ENCODE measurements at regions not wholly inside any gene's neighbourhood (a gene's known extent, or its start where the extent isn't known, plus 50 kb on each side); places are given as distances from the start of the nearest gene placed in this dataset.
A peak's percentile ranks its signal among the peaks of the same experiment; 100 is the strongest.

DNA sequence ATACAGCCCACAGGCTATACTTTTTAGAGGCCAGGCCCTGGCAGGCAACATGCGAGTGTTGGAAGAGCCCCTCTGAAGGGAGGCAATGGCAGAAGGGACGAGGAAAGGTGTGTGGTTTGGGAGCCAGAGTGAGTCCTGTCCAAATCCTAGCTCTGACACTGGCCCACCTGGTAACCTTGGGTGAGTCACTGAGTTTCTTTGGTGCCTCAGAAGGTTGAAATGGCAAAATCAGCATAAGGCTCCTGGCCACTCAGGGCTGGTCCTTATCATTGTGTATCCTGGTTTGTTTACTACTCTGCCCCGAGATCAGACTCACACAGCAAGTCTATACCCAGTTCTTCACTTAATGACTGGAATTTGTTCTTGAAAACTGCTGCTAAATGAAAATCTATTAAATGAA, 71.4 kb upstream of the TLE3 start:
- H3K9ac ChIP-seq (ENCODE audit: low read length in 2 of 2): no peak overlapping the region
- H3K27me3 ChIP-seq (ENCODE audit: control insufficient read depth in 1 of 2, insufficient read depth in 2 of 2, low read length in 2 of 2): no peaks in the 10 kb centered on the region
- H3K4me3 ChIP-seq (ENCODE audit: low read length in 2 of 2): no peak overlapping the region
- H3K9me3 ChIP-seq (ENCODE audit: control insufficient read depth in 2 of 2, low read length in 2 of 2): peaks cover 0 to 3% of the 10 kb centered on the region in 2 donors
- H3K27ac ChIP-seq (ENCODE audit: low read length): no peak overlapping the region
- no peaks in the 10 kb centered on the region for H3K36me3 ChIP-seq (ENCODE audit: control insufficient read depth in 2 of 2, insufficient read depth in 2 of 2, low read length in 2 of 2)
- H3K4me1 ChIP-seq (ENCODE audit: control insufficient read depth, insufficient read depth, low read length): peaks cover 29% of the 10 kb centered on the region

DNA sequence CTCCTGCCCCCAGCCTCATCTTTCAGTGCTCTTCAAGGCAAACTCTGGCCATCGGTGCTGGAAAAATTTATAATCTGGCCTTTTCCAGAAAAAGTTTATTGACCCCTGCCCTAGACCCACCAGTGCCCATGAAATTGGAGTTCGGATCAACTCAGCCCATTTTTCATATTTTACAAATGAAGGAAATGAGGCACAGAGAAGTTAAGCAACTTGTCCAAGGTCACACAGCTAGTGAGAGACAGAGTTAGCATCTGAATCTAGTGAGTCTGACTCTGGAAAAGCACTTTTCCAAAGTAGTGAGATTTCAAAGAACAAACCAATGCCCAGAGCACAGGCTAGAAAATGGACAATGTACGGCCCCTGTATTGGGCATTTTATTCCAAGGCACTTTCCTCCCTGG, 69.4 kb upstream of the TLE3 start:
- no peak overlapping the region for H3K9ac ChIP-seq (ENCODE audit: low read length in 2 of 2)
- no peak overlapping the region for H3K4me3 ChIP-seq (ENCODE audit: low read length in 2 of 2)
- peaks cover 29% of the 10 kb centered on the region for H3K4me1 ChIP-seq (ENCODE audit: control insufficient read depth, insufficient read depth, low read length)
- H3K27me3 ChIP-seq (ENCODE audit: control insufficient read depth in 1 of 2, insufficient read depth in 2 of 2, low read length in 2 of 2): no peaks in the 10 kb centered on the region
- peaks cover 0 to 4% of the 10 kb centered on the region in 2 donors for H3K9me3 ChIP-seq (ENCODE audit: control insufficient read depth in 2 of 2, low read length in 2 of 2)
- H3K36me3 ChIP-seq (ENCODE audit: control insufficient read depth in 2 of 2, insufficient read depth in 2 of 2, low read length in 2 of 2): no peaks in the 10 kb centered on the region
- H3K27ac ChIP-seq (ENCODE audit: low read length): no peak overlapping the region

DNA sequence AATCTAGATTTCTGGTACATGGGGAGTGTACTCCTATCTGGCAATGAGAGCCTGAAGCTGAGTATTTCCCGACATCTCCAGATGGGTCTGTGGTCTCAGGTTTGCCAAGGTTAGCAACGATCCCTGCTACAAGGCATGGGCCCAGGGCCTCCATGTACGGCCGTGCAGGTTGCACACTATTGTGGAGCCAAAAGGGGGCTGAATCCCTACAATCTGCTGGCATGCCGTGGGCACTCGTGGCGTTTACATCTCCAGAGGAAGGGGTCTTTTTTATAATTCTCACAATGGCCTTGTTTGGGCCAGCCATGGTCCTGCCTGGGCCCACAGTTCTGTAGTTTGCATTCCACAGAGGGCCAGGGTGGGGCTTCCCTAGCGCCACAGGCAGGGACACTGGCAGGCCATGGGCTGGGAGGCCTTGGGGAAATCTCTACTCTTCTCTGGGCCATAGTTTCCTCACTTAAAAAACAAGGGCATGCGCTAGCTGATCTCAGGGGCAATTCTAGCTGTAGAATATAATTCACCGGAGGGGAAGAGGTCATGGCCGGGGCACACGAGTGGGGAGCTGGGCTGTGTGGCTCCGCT, 68.9 kb upstream of the TLE3 start:
- H3K9ac ChIP-seq (ENCODE audit: low read length in 2 of 2): no peak overlapping the region
- no peak overlapping the region for H3K27ac ChIP-seq (ENCODE audit: low read length)
- H3K4me3 ChIP-seq (ENCODE audit: low read length in 2 of 2): no peak overlapping the region
- H3K27me3 ChIP-seq (ENCODE audit: control insufficient read depth in 1 of 2, insufficient read depth in 2 of 2, low read length in 2 of 2): no peaks in the 10 kb centered on the region
- H3K36me3 ChIP-seq (ENCODE audit: control insufficient read depth in 2 of 2, insufficient read depth in 2 of 2, low read length in 2 of 2): no peaks in the 10 kb centered on the region
- peaks cover 32% of the 10 kb centered on the region for H3K4me1 ChIP-seq (ENCODE audit: control insufficient read depth, insufficient read depth, low read length)
- peaks cover 0 to 4% of the 10 kb centered on the region in 2 donors for H3K9me3 ChIP-seq (ENCODE audit: control insufficient read depth in 2 of 2, low read length in 2 of 2)

DNA sequence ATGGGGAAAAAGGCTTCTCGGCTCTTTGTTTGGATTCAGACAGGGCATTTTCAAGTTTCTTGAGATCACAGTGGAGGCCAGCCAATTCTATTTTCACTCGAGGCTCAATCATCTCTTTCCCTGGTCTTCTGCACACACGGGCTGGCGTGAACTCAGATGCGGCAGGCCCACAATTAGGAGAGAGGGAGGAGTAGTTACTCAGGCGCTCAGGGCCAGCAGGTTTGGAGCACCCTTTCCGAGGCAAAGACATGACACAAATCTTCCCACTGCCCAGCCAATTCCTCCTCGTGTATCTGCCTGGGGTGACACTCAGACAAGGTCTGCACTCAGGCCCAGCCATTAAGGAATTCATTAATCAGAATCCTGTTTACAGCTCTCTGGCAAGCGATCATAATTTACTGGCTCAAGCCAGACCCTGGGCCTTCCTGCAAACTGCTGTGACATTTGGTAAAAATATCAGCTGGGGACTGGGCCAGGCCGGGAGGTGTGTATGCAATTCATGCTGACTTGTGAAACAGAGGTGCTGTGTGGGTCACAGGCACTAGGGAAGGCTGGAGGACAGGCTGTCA, 68.1 kb upstream of the TLE3 start:
- peak overlapping the region; percentile 46 for H3K27ac ChIP-seq (ENCODE audit: low read length)
- H3K4me3 ChIP-seq (ENCODE audit: low read length in 2 of 2): peak overlapping the region in 1 of 2 donors; percentile 29
- no peaks in the 10 kb centered on the region for H3K27me3 ChIP-seq (ENCODE audit: control insufficient read depth in 1 of 2, insufficient read depth in 2 of 2, low read length in 2 of 2)
- no peaks in the 10 kb centered on the region for H3K36me3 ChIP-seq (ENCODE audit: control insufficient read depth in 2 of 2, insufficient read depth in 2 of 2, low read length in 2 of 2)
- H3K4me1 ChIP-seq (ENCODE audit: control insufficient read depth, insufficient read depth, low read length): peaks cover 39% of the 10 kb centered on the region
- H3K9me3 ChIP-seq (ENCODE audit: control insufficient read depth in 2 of 2, low read length in 2 of 2): peaks cover 0 to 4% of the 10 kb centered on the region in 2 donors
- H3K9ac ChIP-seq (ENCODE audit: low read length in 2 of 2): no peak overlapping the region

DNA sequence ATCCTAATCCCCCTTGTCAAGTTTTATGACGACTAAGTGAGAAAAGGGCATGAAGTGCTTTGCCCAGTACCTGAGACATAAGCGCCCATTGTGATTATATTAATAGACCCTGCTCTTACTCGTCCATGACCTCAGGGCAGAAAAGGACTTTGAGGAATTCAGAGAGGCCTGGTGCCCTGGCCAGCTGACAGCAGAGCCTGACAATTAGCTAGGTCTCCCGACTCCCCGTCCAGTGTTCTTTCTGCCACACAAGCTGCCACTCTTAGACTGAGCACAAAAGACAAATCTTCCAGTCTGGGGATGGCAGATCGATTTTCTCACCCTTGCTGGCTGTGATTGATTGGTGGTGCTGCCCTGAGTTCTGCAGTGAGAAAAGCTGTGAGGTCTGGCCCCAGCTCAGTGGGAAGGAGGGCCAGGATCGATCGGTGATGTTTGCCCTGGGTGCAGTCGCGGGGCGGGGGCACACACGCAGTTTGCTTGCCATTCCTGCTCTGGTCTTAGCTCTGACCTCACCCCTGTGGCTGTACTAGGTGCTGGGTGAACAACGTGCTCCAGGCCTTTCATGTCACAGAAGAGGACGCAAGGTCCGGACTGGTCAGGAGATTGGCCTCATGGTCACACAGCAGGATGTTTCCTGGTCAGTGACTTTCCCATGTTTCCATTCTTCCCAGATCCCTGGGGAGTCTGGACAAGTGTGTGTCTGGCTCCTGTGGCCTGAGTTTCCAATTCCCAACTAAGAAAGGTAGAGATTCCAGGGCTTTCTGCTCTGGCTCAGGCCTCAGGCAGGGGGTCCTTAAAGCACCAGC, 67.4 kb upstream of the TLE3 start:
- Histone ChIP-seq H3K4me1 (ENCODE audit: control insufficient read depth, insufficient read depth, low read length) (peaks cover 46% of the 10 kb centered on the region), H3K27ac (ENCODE audit: low read length) (peak overlapping the region; percentile 46), H3K27me3 (ENCODE audit: control insufficient read depth in 1 of 2, insufficient read depth in 2 of 2, low read length in 2 of 2) (no peaks in the 10 kb centered on the region), H3K4me3 (ENCODE audit: low read length in 2 of 2) (peak overlapping the region in 1 of 2 donors; percentile 29), H3K36me3 (ENCODE audit: control insufficient read depth in 2 of 2, insufficient read depth in 2 of 2, low read length in 2 of 2) (no peaks in the 10 kb centered on the region), H3K9me3 (ENCODE audit: control insufficient read depth in 2 of 2, low read length in 2 of 2) (peaks cover 0 to 4% of the 10 kb centered on the region in 2 donors), H3K9ac (ENCODE audit: low read length in 2 of 2) (no peak overlapping the region)

DNA sequence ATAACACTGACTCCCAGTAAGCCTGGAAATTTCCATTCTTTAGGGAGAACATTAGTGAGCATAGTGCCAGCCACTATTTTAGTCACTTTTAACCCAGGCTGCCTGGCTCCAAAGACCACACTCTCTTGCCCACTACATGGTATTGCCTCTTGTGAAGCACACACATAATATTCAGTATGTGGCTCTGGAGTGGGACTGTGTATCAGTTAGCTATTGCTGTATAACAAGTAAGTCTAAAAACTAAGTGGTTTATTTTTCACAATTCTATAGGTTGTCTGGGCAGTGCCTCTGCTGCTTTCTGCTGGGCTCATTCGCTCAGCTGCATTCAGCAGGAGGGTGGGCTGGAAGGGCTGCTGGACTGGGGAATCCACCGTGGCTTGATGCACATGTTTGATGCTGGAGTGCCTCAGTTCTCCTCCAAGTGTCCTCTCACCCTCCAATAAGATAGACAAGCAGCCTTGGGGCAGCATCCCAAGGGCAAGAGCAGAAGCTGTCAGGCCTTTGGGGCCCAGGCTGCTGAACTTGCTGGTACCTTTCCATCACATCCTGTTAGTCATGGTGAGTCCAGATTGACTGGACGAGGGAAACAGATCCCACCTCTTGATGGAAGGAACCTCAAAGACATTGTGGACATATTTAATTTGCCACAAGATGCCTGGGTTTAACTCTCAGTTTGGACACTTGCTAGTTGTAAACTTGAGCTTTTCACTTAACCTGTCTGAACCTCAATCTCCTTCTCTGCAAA, 66.6 kb upstream of the TLE3 start:
- Histone ChIP-seq H3K4me3 (ENCODE audit: low read length in 2 of 2) (no peak overlapping the region), H3K4me1 (ENCODE audit: control insufficient read depth, insufficient read depth, low read length) (peaks cover 46% of the 10 kb centered on the region), H3K9me3 (ENCODE audit: control insufficient read depth in 2 of 2, low read length in 2 of 2) (peaks cover 0 to 4% of the 10 kb centered on the region in 2 donors), H3K36me3 (ENCODE audit: control insufficient read depth in 2 of 2, insufficient read depth in 2 of 2, low read length in 2 of 2) (no peaks in the 10 kb centered on the region), H3K27ac (ENCODE audit: low read length) (no peak overlapping the region), H3K27me3 (ENCODE audit: control insufficient read depth in 1 of 2, insufficient read depth in 2 of 2, low read length in 2 of 2) (no peaks in the 10 kb centered on the region), H3K9ac (ENCODE audit: low read length in 2 of 2) (no peak overlapping the region)

DNA sequence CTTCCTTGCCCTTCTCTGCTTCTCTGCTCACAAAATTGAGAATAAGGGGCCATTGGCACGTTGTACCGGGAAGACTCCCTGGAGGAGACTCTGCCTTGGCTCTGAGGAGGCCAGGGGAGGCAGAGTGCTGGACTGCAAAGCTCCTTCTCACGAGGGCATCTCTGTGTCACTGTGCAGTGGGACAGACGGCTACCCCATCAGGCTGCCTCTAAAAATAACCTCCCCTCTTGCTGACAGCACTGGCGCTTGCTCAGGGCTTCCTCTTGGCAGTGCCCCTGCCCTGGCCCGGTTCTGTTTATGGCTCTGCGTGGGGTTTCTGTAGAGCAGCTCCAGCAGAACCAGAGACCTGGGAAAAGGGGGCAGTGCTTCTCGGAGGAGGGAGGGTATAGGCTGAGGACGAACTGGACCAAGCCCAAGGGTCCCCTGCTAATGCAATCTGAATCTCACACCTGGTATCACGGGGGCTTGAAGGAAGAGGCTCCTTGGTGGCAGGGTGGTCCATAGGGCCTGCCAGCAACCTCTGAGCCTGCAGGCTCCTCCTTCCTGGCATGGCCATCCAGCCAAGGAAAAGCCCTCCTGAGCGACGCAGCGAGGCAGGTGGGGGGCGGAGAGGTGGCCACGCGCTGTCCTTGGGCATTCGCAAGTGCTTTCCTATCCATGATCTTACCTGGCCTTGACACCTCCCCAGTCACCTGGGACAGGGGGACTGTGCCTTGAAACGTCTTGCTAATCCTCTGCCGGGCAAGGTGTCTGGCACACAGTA, 63.3 kb upstream of the TLE3 start:
- Histone ChIP-seq H3K4me3 (ENCODE audit: low read length in 2 of 2) (peak overlapping the region in 1 of 2 donors; percentile 44), H3K9ac (ENCODE audit: low read length in 2 of 2) (peak overlapping the region in 1 of 2 donors; percentile 29), H3K27ac (ENCODE audit: low read length) (no peak overlapping the region), H3K27me3 (ENCODE audit: control insufficient read depth in 1 of 2, insufficient read depth in 2 of 2, low read length in 2 of 2) (no peaks in the 10 kb centered on the region), H3K4me1 (ENCODE audit: control insufficient read depth, insufficient read depth, low read length) (peaks cover 50% of the 10 kb centered on the region), H3K9me3 (ENCODE audit: control insufficient read depth in 2 of 2, low read length in 2 of 2) (peaks cover 0 to 4% of the 10 kb centered on the region in 2 donors), H3K36me3 (ENCODE audit: control insufficient read depth in 2 of 2, insufficient read depth in 2 of 2, low read length in 2 of 2) (no peaks in the 10 kb centered on the region)

DNA sequence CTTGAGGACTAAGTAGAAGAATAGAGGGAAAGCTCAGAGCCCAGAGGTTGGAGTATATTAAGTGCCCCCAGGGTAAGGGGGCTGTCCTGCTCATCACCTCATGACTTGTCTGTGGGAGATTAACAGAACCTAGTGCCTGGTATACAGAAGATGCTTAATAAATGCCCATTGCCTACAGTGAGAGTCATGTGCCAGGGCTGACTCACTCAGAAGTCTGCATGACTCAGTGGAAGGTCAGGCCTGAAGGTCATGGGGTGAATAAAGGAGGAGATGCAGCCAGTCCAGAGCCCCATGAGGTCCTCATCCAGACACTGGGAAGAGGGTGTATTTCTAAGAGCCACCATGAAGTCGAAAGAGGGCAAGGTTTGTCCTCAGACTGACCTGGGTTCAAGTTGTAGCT, 62.5 kb upstream of the TLE3 start:
- H3K9ac ChIP-seq (ENCODE audit: low read length in 2 of 2): no peak overlapping the region
- H3K27me3 ChIP-seq (ENCODE audit: control insufficient read depth in 1 of 2, insufficient read depth in 2 of 2, low read length in 2 of 2): no peaks in the 10 kb centered on the region
- peaks cover 50% of the 10 kb centered on the region for H3K4me1 ChIP-seq (ENCODE audit: control insufficient read depth, insufficient read depth, low read length)
- peaks cover 0 to 4% of the 10 kb centered on the region in 2 donors for H3K9me3 ChIP-seq (ENCODE audit: control insufficient read depth in 2 of 2, low read length in 2 of 2)
- no peaks in the 10 kb centered on the region for H3K36me3 ChIP-seq (ENCODE audit: control insufficient read depth in 2 of 2, insufficient read depth in 2 of 2, low read length in 2 of 2)
- H3K4me3 ChIP-seq (ENCODE audit: low read length in 2 of 2): no peak overlapping the region
- H3K27ac ChIP-seq (ENCODE audit: low read length): no peak overlapping the region

DNA sequence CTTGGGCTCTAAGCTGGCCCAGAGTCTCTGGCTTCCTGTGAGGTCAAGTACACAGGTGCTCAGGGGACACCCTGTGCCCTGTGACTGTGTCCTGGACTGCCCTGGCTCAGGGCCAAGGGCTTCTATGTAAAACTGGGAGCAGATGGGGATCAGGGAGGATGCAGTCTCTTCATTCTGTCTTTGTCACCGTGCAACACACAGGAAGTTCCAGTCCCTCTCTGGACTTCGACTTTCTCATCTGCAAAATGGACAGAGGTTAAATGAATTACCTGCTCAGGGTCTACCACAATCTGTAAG, 61.9 kb upstream of the TLE3 start:
- H3K4me1 ChIP-seq (ENCODE audit: control insufficient read depth, insufficient read depth, low read length): peaks cover 50% of the 10 kb centered on the region
- no peaks in the 10 kb centered on the region for H3K36me3 ChIP-seq (ENCODE audit: control insufficient read depth in 2 of 2, insufficient read depth in 2 of 2, low read length in 2 of 2)
- H3K9ac ChIP-seq (ENCODE audit: low read length in 2 of 2): no peak overlapping the region
- peaks cover 0 to 4% of the 10 kb centered on the region in 2 donors for H3K9me3 ChIP-seq (ENCODE audit: control insufficient read depth in 2 of 2, low read length in 2 of 2)
- no peak overlapping the region for H3K4me3 ChIP-seq (ENCODE audit: low read length in 2 of 2)
- no peak overlapping the region for H3K27ac ChIP-seq (ENCODE audit: low read length)
- no peaks in the 10 kb centered on the region for H3K27me3 ChIP-seq (ENCODE audit: control insufficient read depth in 1 of 2, insufficient read depth in 2 of 2, low read length in 2 of 2)

DNA sequence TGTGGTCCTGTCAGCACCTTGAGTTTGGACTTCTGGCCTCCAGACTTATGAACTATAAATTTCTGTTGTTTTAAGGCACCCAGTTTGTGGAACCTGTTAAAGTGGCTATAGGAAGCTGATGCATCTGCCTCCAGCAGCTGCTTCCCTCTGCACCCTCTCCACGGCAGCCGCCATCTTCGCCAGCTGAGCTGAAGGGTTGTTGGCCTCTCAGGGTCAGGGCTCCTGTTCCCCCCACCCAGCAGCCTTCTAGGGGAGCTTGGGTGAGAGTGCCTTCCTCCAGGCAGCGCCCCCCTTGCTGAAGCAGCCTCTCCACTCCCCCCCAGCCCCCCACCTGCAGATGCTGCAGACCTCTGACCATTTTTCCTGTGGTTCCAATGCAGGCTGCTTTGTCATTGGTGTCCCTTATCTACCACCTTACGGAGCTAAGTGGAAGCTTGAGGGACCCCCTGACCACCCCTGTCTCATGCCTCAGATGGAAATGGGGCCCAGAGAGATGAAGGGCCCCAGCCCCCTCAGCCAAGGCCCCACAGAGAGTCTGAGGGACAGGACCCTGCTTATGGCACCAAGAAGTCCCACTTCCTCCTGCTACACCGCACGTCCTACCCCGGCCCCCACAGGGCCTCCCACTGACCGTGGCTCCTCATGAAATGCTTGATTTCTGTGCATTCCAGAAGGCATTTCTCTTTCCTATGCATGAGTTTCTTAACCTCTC, 61.4 kb upstream of the TLE3 start:
- Histone ChIP-seq H3K36me3 (ENCODE audit: control insufficient read depth in 2 of 2, insufficient read depth in 2 of 2, low read length in 2 of 2) (no peaks in the 10 kb centered on the region), H3K9me3 (ENCODE audit: control insufficient read depth in 2 of 2, low read length in 2 of 2) (peaks cover 0 to 1% of the 10 kb centered on the region in 2 donors), H3K9ac (ENCODE audit: low read length in 2 of 2) (no peak overlapping the region), H3K4me3 (ENCODE audit: low read length in 2 of 2) (no peak overlapping the region), H3K27me3 (ENCODE audit: control insufficient read depth in 1 of 2, insufficient read depth in 2 of 2, low read length in 2 of 2) (no peaks in the 10 kb centered on the region), H3K4me1 (ENCODE audit: control insufficient read depth, insufficient read depth, low read length) (peaks cover 51% of the 10 kb centered on the region), H3K27ac (ENCODE audit: low read length) (no peak overlapping the region)
